MM.1S (cell line): ENCODE measurements at regions not wholly inside any gene's neighbourhood (a gene's known extent, or its start where the extent isn't known, plus 50 kb on each side); places are given as distances from the start of the nearest gene placed in this dataset.

ENCODE experiments used
- CTCF ChIP-seq: fragments of 300-600 bp; sonication (generic); IDR thresholded peaks from 2 replicates; pipeline ENCODE4 v1.5.1; 2016; ENCODE audit warnings: antibody characterized with exemption, low read length, mixed read lengths
- EZH2 ChIP-seq: fragments of 300-600 bp; sonication (generic); optimal IDR thresholded peaks from 2 replicates; pipeline ENCODE3; 2017; ENCODE audit warnings: low read depth, mild to moderate bottlenecking, antibody characterized with exemption, low read length, mixed read lengths
- EZH2phosphoT487 ChIP-seq: fragments of 300-600 bp; sonication (generic); IDR thresholded peaks from 2 replicates; pipeline ENCODE4 v1.6.1; 2018; ENCODE audit warnings: antibody characterized with exemption, low read length

GRCh38 chr4:130479674-130480073 is 1383.7 kb downstream of the C4orf33 start:
- no peak for TF ChIP-seq CTCF
- no peak for TF ChIP-seq EZH2phosphoT487
- TF ChIP-seq EZH2: no peak
